Neural cell (in vitro differentiated cells): ENCODE measurements at regions not wholly inside any gene's neighbourhood (a gene's known extent, or its start where the extent isn't known, plus 50 kb on each side); places are given as distances from the start of the nearest gene placed in this dataset.

Experiments
- H2AFZ ChIP-seq: fragments of 200-600, 300-800 bp; sonication (generic), shearing (Covaris generic); 2 replicates; pipeline ENCODE4 v1.6.0; 2014; ENCODE audit warnings: low read depth, mild to moderate bottlenecking, antibody characterized with exemption, low read length, moderate library complexity
- H3F3A ChIP-seq: fragments of 200-600 bp; shearing (Covaris generic); 2 replicates; pipeline ENCODE4 v1.6.1; 2016; ENCODE audit warnings: mild to moderate bottlenecking, moderate library complexity, mixed read lengths, antibody characterized with exemption, low read length; ENCODE audit not compliant: insufficient read depth, poor library complexity, severe bottlenecking
- H3K27ac ChIP-seq: fragments of 200-600, 300-800 bp; sonication (generic), shearing (Covaris generic); 2 replicates; pipeline ENCODE4 v1.5.1; 2014; ENCODE audit warnings: mild to moderate bottlenecking, low read length, moderate library complexity
- H3K27me3 ChIP-seq: fragments of 300-800, 200-600 bp; sonication (generic), shearing (Covaris generic); 2 replicates; pipeline ENCODE4 v1.6.0; 2014; ENCODE audit warnings: mild to moderate bottlenecking, low read depth, low read length, moderate library complexity; ENCODE audit not compliant: insufficient read depth
- H3K36me3 ChIP-seq: fragments of 300-800, 200-600 bp; sonication (generic), shearing (Covaris generic); 2 replicates; pipeline ENCODE4 v1.5.1; 2014; ENCODE audit warnings: mild to moderate bottlenecking, antibody characterized with exemption, low read length, moderate library complexity; ENCODE audit not compliant: insufficient read depth
- H3K4me2 ChIP-seq: fragments of 300-800, 200-600 bp; sonication (generic), shearing (Covaris generic); 2 replicates; pipeline ENCODE4 v1.6.0; 2014; ENCODE audit warnings: mild to moderate bottlenecking, low read length
- H3K4me3 ChIP-seq: fragments of 300-800, 200-600 bp; sonication (generic), shearing (Covaris generic); 2 replicates; pipeline ENCODE4 v1.5.1; 2014; ENCODE audit warnings: mild to moderate bottlenecking, low read length, moderate library complexity
- H3K79me2 ChIP-seq: fragments of 200-600 bp; shearing (Covaris generic); replicated peaks from 2 replicates; pipeline ENCODE4 v1.6.0; 2014; ENCODE audit warnings: mild to moderate bottlenecking, low read length, moderate library complexity; ENCODE audit not compliant: insufficient read depth
- H3K9ac ChIP-seq: fragments of 300-800, 200-600 bp; sonication (generic), shearing (Covaris generic); 2 replicates; pipeline ENCODE4 v1.6.1; 2016; ENCODE audit warnings: mild to moderate bottlenecking, low read length, mixed read lengths
- H3K9me2 ChIP-seq: fragments of 200-600 bp; shearing (Covaris generic); 2 replicates; pipeline ENCODE4 v1.6.1; 2016; ENCODE audit warnings: mild to moderate bottlenecking, low read length, mixed read lengths; ENCODE audit not compliant: insufficient read depth
- H3K9me3 ChIP-seq: fragments of 200-600, 300-800 bp; sonication (generic), shearing (Covaris generic); 2 replicates; pipeline ENCODE4 v1.6.1; 2016; ENCODE audit warnings: mild to moderate bottlenecking, mixed run types, low read length, moderate library complexity, mixed read lengths
- H4K20me1 ChIP-seq: fragments of 200-600 bp; shearing (Covaris generic); 2 replicates; pipeline ENCODE4 v1.6.1; 2016; ENCODE audit warnings: mild to moderate bottlenecking, mixed run types; ENCODE audit not compliant: insufficient read depth
- CTCF ChIP-seq: fragments of 450-650 bp; IDR thresholded peaks from 2 replicates; pipeline ENCODE4 v1.5.1; 2014; ENCODE audit warnings: antibody characterized with exemption, mild to moderate bottlenecking, moderate library complexity; ENCODE audit not compliant: poor library complexity, severe bottlenecking
- EZH2 ChIP-seq: fragments of 200-600, 300-800 bp; shearing (Covaris generic), sonication (generic); IDR thresholded peaks from 2 replicates; pipeline ENCODE4 v1.6.1; 2014; ENCODE audit warnings: antibody characterized with exemption, low read length, borderline replicate concordance, mild to moderate bottlenecking; ENCODE audit not compliant: insufficient read depth, poor library complexity, severe bottlenecking
- MXI1 ChIP-seq: fragments of 450-650 bp; conservative IDR thresholded peaks from 2 replicates; pipeline ENCODE4 v1.6.1; 2014; ENCODE audit warnings: antibody characterized with exemption, mild to moderate bottlenecking; ENCODE audit not compliant: poor library complexity, severe bottlenecking
- POLR2AphosphoS5 ChIP-seq: IDR thresholded peaks from 2 replicates; pipeline ENCODE4 v1.6.1; 2012
- RAD21 ChIP-seq: fragments of 450-650 bp; conservative IDR thresholded peaks from 2 replicates; pipeline ENCODE4 v1.6.1; 2014; ENCODE audit warnings: antibody characterized with exemption, mild to moderate bottlenecking, moderate library complexity
- SMC3 ChIP-seq: fragments of 450-650 bp; conservative IDR thresholded peaks from 2 replicates; pipeline ENCODE4 v1.6.1; 2014; ENCODE audit warnings: antibody characterized with exemption, mild to moderate bottlenecking, moderate library complexity; ENCODE audit not compliant: poor library complexity
- TF ChIP-seq, protein P1 (sequence below): IDR thresholded peaks from 2 replicates; pipeline ENCODE4 v1.6.1; 2012; ENCODE audit warnings: borderline replicate concordance

DNA sequence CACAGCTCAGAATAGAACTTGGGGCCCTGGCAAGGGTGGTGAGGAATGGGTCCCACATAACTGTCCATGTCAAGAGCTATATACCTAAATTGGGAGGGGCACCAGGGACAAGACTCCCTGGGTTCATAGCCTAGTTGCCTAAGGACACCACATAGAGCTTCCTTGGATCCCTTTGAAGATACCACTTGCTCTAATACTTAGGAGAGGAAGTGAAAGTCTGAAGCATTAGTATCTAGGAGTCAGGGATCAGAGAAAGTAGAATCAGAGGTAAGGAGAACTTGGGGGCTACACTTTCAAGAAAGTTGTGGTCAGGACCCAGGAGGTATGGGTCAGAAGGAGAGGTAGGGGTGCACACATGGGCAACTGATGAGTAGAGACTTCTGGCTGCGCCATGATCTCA is 318.2 kb upstream of the SLC39A10 start:
- Histone ChIP-seq H3K9me2 (no peaks in the 10 kb centered on the region), H3K9me3 (no peaks in the 10 kb centered on the region), H3K36me3 (no peaks in the 10 kb centered on the region), H3K79me2 (no peaks in the 10 kb centered on the region), H3K27me3 (no peaks in the 10 kb centered on the region), H3K27ac (no peak overlapping the region), H3F3A (no peaks in the 10 kb centered on the region), H4K20me1 (no peaks in the 10 kb centered on the region), H3K9ac (no peak overlapping the region), H3K4me2 (no peak overlapping the region), H3K4me3 (no peak overlapping the region), H2AFZ (no peak overlapping the region)
- TF ChIP-seq SMC3 (no peak), CTCF (no peak), EZH2 (no peak), MXI1 (no peak), POLR2AphosphoS5 (no peak), RAD21 (no peak)
- TF ChIP-seq, protein P1, sequence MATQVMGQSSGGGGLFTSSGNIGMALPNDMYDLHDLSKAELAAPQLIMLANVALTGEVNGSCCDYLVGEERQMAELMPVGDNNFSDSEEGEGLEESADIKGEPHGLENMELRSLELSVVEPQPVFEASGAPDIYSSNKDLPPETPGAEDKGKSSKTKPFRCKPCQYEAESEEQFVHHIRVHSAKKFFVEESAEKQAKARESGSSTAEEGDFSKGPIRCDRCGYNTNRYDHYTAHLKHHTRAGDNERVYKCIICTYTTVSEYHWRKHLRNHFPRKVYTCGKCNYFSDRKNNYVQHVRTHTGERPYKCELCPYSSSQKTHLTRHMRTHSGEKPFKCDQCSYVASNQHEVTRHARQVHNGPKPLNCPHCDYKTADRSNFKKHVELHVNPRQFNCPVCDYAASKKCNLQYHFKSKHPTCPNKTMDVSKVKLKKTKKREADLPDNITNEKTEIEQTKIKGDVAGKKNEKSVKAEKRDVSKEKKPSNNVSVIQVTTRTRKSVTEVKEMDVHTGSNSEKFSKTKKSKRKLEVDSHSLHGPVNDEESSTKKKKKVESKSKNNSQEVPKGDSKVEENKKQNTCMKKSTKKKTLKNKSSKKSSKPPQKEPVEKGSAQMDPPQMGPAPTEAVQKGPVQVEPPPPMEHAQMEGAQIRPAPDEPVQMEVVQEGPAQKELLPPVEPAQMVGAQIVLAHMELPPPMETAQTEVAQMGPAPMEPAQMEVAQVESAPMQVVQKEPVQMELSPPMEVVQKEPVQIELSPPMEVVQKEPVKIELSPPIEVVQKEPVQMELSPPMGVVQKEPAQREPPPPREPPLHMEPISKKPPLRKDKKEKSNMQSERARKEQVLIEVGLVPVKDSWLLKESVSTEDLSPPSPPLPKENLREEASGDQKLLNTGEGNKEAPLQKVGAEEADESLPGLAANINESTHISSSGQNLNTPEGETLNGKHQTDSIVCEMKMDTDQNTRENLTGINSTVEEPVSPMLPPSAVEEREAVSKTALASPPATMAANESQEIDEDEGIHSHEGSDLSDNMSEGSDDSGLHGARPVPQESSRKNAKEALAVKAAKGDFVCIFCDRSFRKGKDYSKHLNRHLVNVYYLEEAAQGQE: no peak

DNA sequence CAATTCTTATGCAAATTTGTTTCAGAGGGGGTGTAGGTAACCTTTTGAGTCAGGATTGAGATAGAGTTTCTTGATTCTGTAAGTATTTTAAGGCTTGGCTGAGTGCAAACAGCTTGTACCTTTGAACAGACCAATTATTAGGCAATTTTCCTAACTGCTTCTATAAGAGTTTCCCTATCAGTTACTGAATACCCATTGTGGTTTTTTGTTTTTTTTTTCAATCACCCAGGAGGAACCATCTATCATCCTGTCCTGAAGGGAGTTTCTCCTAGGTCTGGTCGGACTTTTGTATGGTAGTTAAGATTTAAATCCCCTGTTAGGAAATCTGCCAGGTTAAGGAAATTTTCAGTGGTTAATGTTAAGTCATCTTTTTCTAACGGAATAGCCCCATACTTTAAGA is 319.4 kb upstream of the SLC39A10 start:
- no peaks in the 10 kb centered on the region for H4K20me1 ChIP-seq
- H3K4me2 ChIP-seq: no peak overlapping the region
- H3K27ac ChIP-seq: no peak overlapping the region
- no peaks in the 10 kb centered on the region for H3K9me2 ChIP-seq
- no peaks in the 10 kb centered on the region for H3F3A ChIP-seq
- H3K9me3 ChIP-seq: no peaks in the 10 kb centered on the region
- no peaks in the 10 kb centered on the region for H3K27me3 ChIP-seq
- H3K36me3 ChIP-seq: no peaks in the 10 kb centered on the region
- H3K79me2 ChIP-seq: no peaks in the 10 kb centered on the region
- no peak overlapping the region for H3K9ac ChIP-seq
- H2AFZ ChIP-seq: no peak overlapping the region
- no peak overlapping the region for H3K4me3 ChIP-seq
- TF ChIP-seq RAD21 (no peak), POLR2AphosphoS5 (no peak), MXI1 (no peak)

GRCh38 chr2:195333869-195334268 is 323.2 kb upstream of the SLC39A10 start:
- TF ChIP-seq, protein P1: no peak
- no peak for TF ChIP-seq RAD21
- Histone ChIP-seq H3K4me2 (no peak overlapping the region), H3K36me3 (no peaks in the 10 kb centered on the region), H3K9me2 (no peaks in the 10 kb centered on the region), H3F3A (no peaks in the 10 kb centered on the region), H3K27ac (no peak overlapping the region), H3K79me2 (no peaks in the 10 kb centered on the region), H3K27me3 (no peaks in the 10 kb centered on the region), H3K9me3 (no peaks in the 10 kb centered on the region), H2AFZ (no peak overlapping the region), H4K20me1 (no peaks in the 10 kb centered on the region), H3K4me3 (no peak overlapping the region), H3K9ac (no peak overlapping the region)
